Activated CD4-positive, alpha-beta T cell treated with anti-CD3 and anti-CD28 coated beads, Interleukin-2, amount 50 U/mL, for 16 hours (primary cell): ENCODE measurements at regions not wholly inside any gene's neighbourhood (a gene's known extent, or its start where the extent isn't known, plus 50 kb on each side); places are given as distances from the start of the nearest gene placed in this dataset.

Source experiments
- DNase-seq: peaks from one replicate; pipeline ENCODE4 v3.0.0-alpha.2; 2020

DNA sequence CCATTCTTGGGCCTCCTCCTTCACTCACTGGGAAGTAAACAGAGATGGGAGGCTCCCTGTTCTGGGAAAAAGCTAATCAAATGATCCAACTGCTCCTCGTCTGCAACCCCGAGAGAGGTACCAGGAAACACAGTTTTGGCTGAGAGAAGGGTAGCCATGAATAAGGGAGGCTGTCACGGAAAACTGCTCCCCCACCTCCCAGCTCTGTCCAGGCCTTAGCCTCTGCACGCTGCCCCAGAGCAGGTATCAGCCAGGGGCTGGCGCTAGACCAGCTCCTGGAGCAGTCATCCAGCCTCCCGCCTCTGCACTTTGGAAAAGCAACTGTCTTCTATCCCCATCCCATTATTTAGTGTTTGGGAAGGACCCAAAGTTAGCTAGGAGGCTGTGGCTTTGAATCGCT lies 266.1 kb downstream of the NDUFS4 start:
- DNase-seq: no peak

DNA sequence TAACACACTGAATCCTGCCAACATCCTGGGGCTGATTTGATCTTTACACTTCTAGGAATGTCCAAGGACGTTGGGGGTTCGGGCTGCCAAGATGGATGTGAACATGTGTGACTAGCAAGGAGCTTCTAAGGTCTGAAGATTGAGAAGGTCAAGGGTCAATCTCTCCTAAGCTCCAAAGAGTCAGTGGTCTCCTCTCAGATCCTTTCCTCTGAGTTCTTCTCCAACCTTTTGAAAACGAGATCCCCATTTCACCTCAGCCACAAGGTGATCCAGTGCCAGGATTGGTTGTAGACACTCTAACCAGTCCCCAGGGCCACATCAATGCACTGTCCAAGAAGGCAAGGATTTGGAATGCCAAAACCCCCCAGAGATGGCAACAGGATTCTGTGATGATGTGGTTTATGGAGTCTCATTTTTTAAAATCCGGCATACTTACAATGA lies 266.8 kb downstream of the NDUFS4 start:
- no peak for DNase-seq

DNA sequence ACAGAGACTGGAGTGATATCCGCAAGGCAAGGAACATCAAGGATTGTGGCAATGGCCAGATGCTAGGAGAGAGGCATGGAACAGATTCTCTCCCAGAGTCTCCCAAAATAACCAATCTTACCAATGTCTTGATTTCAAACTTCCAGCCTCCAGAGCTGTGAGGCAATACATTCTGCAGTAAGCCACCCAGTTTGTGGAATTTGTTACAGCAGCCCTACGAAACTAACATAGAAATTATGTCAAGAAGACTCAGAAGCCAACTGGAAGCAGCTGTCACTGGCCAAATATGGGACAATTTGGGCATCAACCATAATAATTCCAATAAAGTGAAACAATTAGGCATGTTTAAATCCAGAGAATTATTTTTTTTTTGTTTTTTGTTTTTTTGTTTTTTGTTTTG lies 271.1 kb downstream of the NDUFS4 start:
- no peak for DNase-seq
